Hepatocyte (in vitro differentiated cells): ENCODE measurements at regions not wholly inside any gene's neighbourhood (a gene's known extent, or its start where the extent isn't known, plus 50 kb on each side); places are given as distances from the start of the nearest gene placed in this dataset.

Experiments used
- DNase-seq: peaks from one replicate; pipeline ENCODE4 v3.0.0-alpha.2; 2016; ENCODE audit warnings: low spot score
- H2AFZ ChIP-seq: fragments of 200-600 bp; sonication (generic); 2 replicates; pipeline ENCODE4 v1.6.0; 2016; ENCODE audit warnings: antibody characterized with exemption, mild to moderate bottlenecking
- H3K27ac ChIP-seq: fragments of 200-600 bp; sonication (generic); 2 replicates; pipeline ENCODE4 v1.5.1; 2016; ENCODE audit warnings: mild to moderate bottlenecking
- H3K27me3 ChIP-seq: fragments of 200-600 bp; sonication (generic); 2 replicates; pipeline ENCODE4 v1.6.1; 2016
- H3K36me3 ChIP-seq: fragments of 200-600 bp; sonication (generic); replicated peaks from 2 replicates; pipeline ENCODE4 v1.5.1; 2016; ENCODE audit warnings: low read depth; ENCODE audit not compliant: insufficient read depth
- H3K4me1 ChIP-seq: fragments of 200-600 bp; sonication (generic); 2 replicates; pipeline ENCODE4 v1.5.1; 2016; ENCODE audit warnings: mild to moderate bottlenecking, moderate library complexity; ENCODE audit not compliant: insufficient read depth
- H3K4me2 ChIP-seq: fragments of 200-600 bp; sonication (generic); 2 replicates; pipeline ENCODE4 v1.6.0; 2016
- H3K4me3 ChIP-seq: fragments of 200-600 bp; sonication (generic); 2 replicates; pipeline ENCODE4 v1.5.1; 2016; ENCODE audit warnings: mild to moderate bottlenecking
- H3K79me2 ChIP-seq: fragments of 200-600 bp; sonication (generic); 2 replicates; pipeline ENCODE4 v1.6.0; 2017; ENCODE audit warnings: mild to moderate bottlenecking
- H3K9me2 ChIP-seq: fragments of 200-600 bp; sonication (generic); replicated peaks from 2 replicates; pipeline ENCODE4 v1.6.0; 2017; ENCODE audit warnings: mild to moderate bottlenecking; ENCODE audit not compliant: insufficient read depth
- H3K9me3 ChIP-seq: fragments of 200-600 bp; sonication (generic); 2 replicates; pipeline ENCODE4 v1.5.1; 2016; ENCODE audit warnings: low read depth, mild to moderate bottlenecking
- H4K20me1 ChIP-seq: fragments of 200-600 bp; sonication (generic); 2 replicates; pipeline ENCODE4 v1.6.0; 2016; ENCODE audit warnings: mild to moderate bottlenecking; ENCODE audit not compliant: insufficient read depth, poor library complexity, severe bottlenecking
- CTCF ChIP-seq: fragments of 200-600 bp; sonication (generic); IDR thresholded peaks from 2 replicates; pipeline ENCODE4 v1.5.1; 2016; ENCODE audit warnings: antibody characterized with exemption, mild to moderate bottlenecking; ENCODE audit not compliant: poor library complexity
- EZH2 ChIP-seq: fragments of 200-600 bp; sonication (generic); IDR thresholded peaks from 2 replicates; pipeline ENCODE4 v1.6.1; 2016; ENCODE audit warnings: antibody characterized with exemption, mild to moderate bottlenecking, borderline replicate concordance
- EZH2phosphoT487 ChIP-seq: fragments of 200-600 bp; sonication (generic); IDR thresholded peaks from one replicate; pipeline ENCODE4 v1.6.1; 2018; ENCODE audit warnings: antibody characterized with exemption, mild to moderate bottlenecking, low read depth, moderate library complexity; ENCODE audit not compliant: unreplicated experiment, severe bottlenecking
- WGBS: methylation state at CpG from one replicate; pipeline ENCODE4 v1.1.6; 2016; ENCODE audit warnings: low lambda C conversion rate; ENCODE audit errors: missing lambda C conversion rate; 5-methylcytosine and 5-hydroxymethylcytosine counted together

- Histone ChIP-seq H3K4me3 (no peak overlapping the region), H3K27ac (no peak overlapping the region), H4K20me1 (no peaks in the 10 kb centered on the region), H2AFZ (no peak overlapping the region), H3K9me3 (no peaks in the 10 kb centered on the region), H3K36me3 (no peaks in the 10 kb centered on the region), H3K4me2 (no peak overlapping the region), H3K9me2 (no peaks in the 10 kb centered on the region), H3K4me1 (no peaks in the 10 kb centered on the region), H3K27me3 (no peaks in the 10 kb centered on the region), H3K79me2 (no peaks in the 10 kb centered on the region)
- WGBS = 54% methylated on average over 2 of the region's 2 CpGs
- TF ChIP-seq EZH2phosphoT487 = no peak
- TF ChIP-seq EZH2 = no peak
- no peak for TF ChIP-seq CTCF
- DNase-seq = no peak
These were observed 302.4 kb upstream of the GIMD1 start for GRCh38 chr4:106670976-106671375.

GRCh38 chr4:106659371-106659770, 290.8 kb upstream of the GIMD1 start:
- H4K20me1 ChIP-seq = no peaks in the 10 kb centered on the region
- no peaks in the 10 kb centered on the region for H3K4me1 ChIP-seq
- no peaks in the 10 kb centered on the region for H3K79me2 ChIP-seq
- no peaks in the 10 kb centered on the region for H3K9me2 ChIP-seq
- TF ChIP-seq EZH2phosphoT487 (no peak), EZH2 (no peak), CTCF (no peak)
- no peak overlapping the region for H2AFZ ChIP-seq
- no peak for DNase-seq
- H3K27ac ChIP-seq = no peak overlapping the region
- H3K4me2 ChIP-seq = no peak overlapping the region
- no peaks in the 10 kb centered on the region for H3K9me3 ChIP-seq
- no peaks in the 10 kb centered on the region for H3K27me3 ChIP-seq
- no peak overlapping the region for H3K4me3 ChIP-seq
- no peaks in the 10 kb centered on the region for H3K36me3 ChIP-seq
- WGBS = 96% methylated on average over 1 of the region's 1 CpG

GRCh38 chr4:106652095-106652494, 283.5 kb upstream of the GIMD1 start:
- H3K9me3 ChIP-seq = no peaks in the 10 kb centered on the region
- H3K36me3 ChIP-seq = no peaks in the 10 kb centered on the region
- H3K79me2 ChIP-seq = no peaks in the 10 kb centered on the region
- 76% methylated on average over 2 of the region's 2 CpGs for WGBS
- no peak for DNase-seq
- no peak overlapping the region for H3K4me2 ChIP-seq
- H3K9me2 ChIP-seq = no peaks in the 10 kb centered on the region
- no peaks in the 10 kb centered on the region for H3K27me3 ChIP-seq
- H3K4me1 ChIP-seq = no peaks in the 10 kb centered on the region
- H4K20me1 ChIP-seq = no peaks in the 10 kb centered on the region
- H3K4me3 ChIP-seq = no peak overlapping the region
- H3K27ac ChIP-seq = no peak overlapping the region
- TF ChIP-seq EZH2phosphoT487 = no peak
- no peak for TF ChIP-seq EZH2
- TF ChIP-seq CTCF = no peak
- H2AFZ ChIP-seq = no peak overlapping the region

- no peak overlapping the region for H2AFZ ChIP-seq
- no peaks in the 10 kb centered on the region for H3K4me1 ChIP-seq
- no peak overlapping the region for H3K4me3 ChIP-seq
- TF ChIP-seq EZH2 = no peak
- no peak for TF ChIP-seq EZH2phosphoT487
- TF ChIP-seq CTCF = no peak
- no peaks in the 10 kb centered on the region for H3K9me2 ChIP-seq
- H3K27me3 ChIP-seq = no peaks in the 10 kb centered on the region
- H3K79me2 ChIP-seq = no peaks in the 10 kb centered on the region
- 27% methylated on average over 1 of the region's 1 CpG for WGBS
- no peak overlapping the region for H3K4me2 ChIP-seq
- no peaks in the 10 kb centered on the region for H3K36me3 ChIP-seq
- DNase-seq = peak; percentile 26
- no peaks in the 10 kb centered on the region for H3K9me3 ChIP-seq
- peak overlapping the region; percentile 45 for H3K27ac ChIP-seq
- no peaks in the 10 kb centered on the region for H4K20me1 ChIP-seq
These were observed 282.1 kb upstream of the GIMD1 start for GRCh38 chr4:106650701-106651100.
